ENCODE measurements at regions not wholly inside any gene's neighbourhood (a gene's known extent, or its start where the extent isn't known, plus 50 kb on each side); places are given as distances from the start of the nearest gene placed in this dataset.

DNA sequence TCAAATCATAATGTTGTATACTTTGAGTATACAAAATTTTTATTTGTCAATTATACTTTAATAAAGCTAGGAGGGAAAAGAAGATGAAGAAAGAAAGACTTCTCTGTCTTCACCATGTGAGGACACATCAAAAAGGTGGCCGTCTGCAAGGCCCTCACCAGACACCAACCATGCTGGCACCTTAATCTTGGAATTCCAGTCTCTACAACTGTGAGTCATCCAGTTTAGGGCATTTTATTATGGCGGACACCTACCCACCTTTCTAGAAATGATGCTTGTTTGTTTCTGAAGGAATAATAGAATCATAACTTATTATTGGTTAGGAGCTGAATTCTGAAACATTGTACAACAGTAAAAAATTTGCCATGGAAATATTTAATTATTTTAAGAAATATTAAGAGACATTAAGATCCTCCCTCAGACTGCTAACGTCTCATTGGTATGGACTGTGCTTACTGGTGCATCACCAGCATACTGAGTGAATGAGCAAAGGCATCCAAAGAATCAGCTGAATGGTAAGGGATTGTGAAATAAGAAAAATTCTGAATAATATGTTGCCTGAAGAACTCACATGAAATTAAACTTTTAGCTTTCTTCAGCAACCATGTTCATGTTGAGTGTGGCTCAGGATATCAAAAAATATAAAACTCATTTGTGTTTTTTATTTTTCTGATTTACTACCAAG lies 536.6 kb downstream of the HTR7 start:
- TF ChIP-seq, protein P1, sequence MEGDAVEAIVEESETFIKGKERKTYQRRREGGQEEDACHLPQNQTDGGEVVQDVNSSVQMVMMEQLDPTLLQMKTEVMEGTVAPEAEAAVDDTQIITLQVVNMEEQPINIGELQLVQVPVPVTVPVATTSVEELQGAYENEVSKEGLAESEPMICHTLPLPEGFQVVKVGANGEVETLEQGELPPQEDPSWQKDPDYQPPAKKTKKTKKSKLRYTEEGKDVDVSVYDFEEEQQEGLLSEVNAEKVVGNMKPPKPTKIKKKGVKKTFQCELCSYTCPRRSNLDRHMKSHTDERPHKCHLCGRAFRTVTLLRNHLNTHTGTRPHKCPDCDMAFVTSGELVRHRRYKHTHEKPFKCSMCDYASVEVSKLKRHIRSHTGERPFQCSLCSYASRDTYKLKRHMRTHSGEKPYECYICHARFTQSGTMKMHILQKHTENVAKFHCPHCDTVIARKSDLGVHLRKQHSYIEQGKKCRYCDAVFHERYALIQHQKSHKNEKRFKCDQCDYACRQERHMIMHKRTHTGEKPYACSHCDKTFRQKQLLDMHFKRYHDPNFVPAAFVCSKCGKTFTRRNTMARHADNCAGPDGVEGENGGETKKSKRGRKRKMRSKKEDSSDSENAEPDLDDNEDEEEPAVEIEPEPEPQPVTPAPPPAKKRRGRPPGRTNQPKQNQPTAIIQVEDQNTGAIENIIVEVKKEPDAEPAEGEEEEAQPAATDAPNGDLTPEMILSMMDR (IDR thresholded peaks at IDR 0.05; ENCODE audit: insufficient read depth, low read depth, low read length): no peak
- no peak for TF ChIP-seq EZH2 (IDR thresholded peaks at IDR 0.05; ENCODE audit: insufficient read depth, low read length)
